ENCODE measurements at regions not wholly inside any gene's neighbourhood (a gene's known extent, or its start where the extent isn't known, plus 50 kb on each side); places are given as distances from the start of the nearest gene placed in this dataset.

DNA sequence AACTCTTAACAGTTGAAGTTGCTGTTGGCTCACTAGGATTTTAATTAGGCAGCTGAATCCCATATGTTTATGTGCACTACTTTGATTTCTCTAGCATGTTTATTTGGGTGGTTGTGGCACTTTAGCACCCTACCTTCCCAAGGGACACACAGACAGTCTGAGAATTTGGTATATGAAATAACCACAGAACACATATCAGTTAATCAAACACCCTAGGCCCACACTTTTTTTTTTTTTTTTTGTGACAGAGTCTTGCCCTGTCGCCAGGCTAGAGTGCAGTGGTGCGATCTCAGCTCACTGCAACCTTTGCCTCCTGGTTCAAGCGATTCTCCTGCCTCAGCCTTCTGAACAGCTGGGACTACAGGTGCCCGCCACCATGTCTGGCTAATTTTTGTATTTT, 130.5 kb downstream of the DCK start:
- no peaks in the 10 kb centered on the region for H3K27me3 Mint-ChIP-seq (ENCODE audit: insufficient read depth, unreplicated experiment)
- no peaks in the 10 kb centered on the region for H3K36me3 Mint-ChIP-seq (ENCODE audit: insufficient read depth, unreplicated experiment)
- TF ChIP-seq, protein P1, sequence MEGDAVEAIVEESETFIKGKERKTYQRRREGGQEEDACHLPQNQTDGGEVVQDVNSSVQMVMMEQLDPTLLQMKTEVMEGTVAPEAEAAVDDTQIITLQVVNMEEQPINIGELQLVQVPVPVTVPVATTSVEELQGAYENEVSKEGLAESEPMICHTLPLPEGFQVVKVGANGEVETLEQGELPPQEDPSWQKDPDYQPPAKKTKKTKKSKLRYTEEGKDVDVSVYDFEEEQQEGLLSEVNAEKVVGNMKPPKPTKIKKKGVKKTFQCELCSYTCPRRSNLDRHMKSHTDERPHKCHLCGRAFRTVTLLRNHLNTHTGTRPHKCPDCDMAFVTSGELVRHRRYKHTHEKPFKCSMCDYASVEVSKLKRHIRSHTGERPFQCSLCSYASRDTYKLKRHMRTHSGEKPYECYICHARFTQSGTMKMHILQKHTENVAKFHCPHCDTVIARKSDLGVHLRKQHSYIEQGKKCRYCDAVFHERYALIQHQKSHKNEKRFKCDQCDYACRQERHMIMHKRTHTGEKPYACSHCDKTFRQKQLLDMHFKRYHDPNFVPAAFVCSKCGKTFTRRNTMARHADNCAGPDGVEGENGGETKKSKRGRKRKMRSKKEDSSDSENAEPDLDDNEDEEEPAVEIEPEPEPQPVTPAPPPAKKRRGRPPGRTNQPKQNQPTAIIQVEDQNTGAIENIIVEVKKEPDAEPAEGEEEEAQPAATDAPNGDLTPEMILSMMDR (IDR thresholded peaks at IDR 0.05; ENCODE audit: insufficient read depth in 1 of 2, low read depth in 1 of 2, low read length in 1 of 2, severe bottlenecking in 1 of 2, unreplicated experiment in 1 of 2) = no peak
- peaks cover 9% of the 10 kb centered on the region; the same call in 1 of the 2 replicates for H3K4me1 ChIP-seq
- H3K9me3 ChIP-seq = no peaks in the 10 kb centered on the region
- no peaks in the 10 kb centered on the region for H3K36me3 ChIP-seq (ENCODE audit: control insufficient read depth, insufficient read depth, low read length)
- ChIA-PET POLR2A (no interaction called here), CTCF (no interaction called here)
- no peak overlapping the region for H3K27ac Mint-ChIP-seq (ENCODE audit: unreplicated experiment)
- H3K4me3 Mint-ChIP-seq (ENCODE audit: unreplicated experiment) = no peak overlapping the region
- H3K9me3 Mint-ChIP-seq (ENCODE audit: unreplicated experiment) = peaks cover 8% of the 10 kb centered on the region
- H3K27me3 ChIP-seq (replicated peaks; ENCODE audit: control insufficient read depth, insufficient read depth, low read length) = no peaks in the 10 kb centered on the region
- peaks cover 6% of the 10 kb centered on the region for H3K4me1 Mint-ChIP-seq (ENCODE audit: low read depth, unreplicated experiment)
- no peak for DNase-seq
- no peak overlapping the region for H3K4me3 ChIP-seq (ENCODE audit: low read depth, low read length)
- no TSS peak for BruUV-seq (replicated peaks)
- intact Hi-C loops (cut with micrococcal nuclease; ENCODE audit: unreplicated experiment) = no loop called here

DNA sequence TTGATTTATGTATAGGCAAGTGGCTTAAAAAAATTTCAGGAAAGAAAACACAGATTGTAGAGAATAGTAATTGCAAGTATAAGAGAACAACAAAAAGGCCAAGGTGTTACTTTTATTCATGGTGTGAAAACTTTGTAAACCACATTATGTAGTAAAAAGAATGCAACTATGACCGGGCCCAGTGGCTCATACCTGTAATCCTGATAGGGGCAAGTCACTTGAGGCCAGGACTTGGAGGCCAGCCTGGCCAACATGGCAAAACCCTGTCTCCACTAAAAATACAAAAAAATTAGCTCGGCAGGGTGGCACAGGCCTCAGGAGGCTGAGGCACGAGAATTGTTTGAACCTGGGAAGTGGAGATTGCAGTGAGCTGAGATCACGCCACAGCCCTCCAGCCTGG, 131.7 kb downstream of the DCK start:
- Mint-ChIP-seq H3K9me3 (ENCODE audit: unreplicated experiment) (peaks cover 8% of the 10 kb centered on the region), H3K36me3 (ENCODE audit: insufficient read depth, unreplicated experiment) (no peaks in the 10 kb centered on the region), H3K27ac (ENCODE audit: unreplicated experiment) (no peak overlapping the region), H3K4me3 (ENCODE audit: unreplicated experiment) (no peak overlapping the region), H3K27me3 (ENCODE audit: insufficient read depth, unreplicated experiment) (no peaks in the 10 kb centered on the region), H3K4me1 (ENCODE audit: low read depth, unreplicated experiment) (peaks cover 6% of the 10 kb centered on the region)
- TF ChIP-seq, protein P1 (IDR thresholded peaks at IDR 0.05; ENCODE audit: insufficient read depth in 1 of 2, low read depth in 1 of 2, low read length in 1 of 2, severe bottlenecking in 1 of 2, unreplicated experiment in 1 of 2) = no peak
- CTCF ChIA-PET = no interaction called here
- no TSS peak for BruUV-seq (replicated peaks)
- peaks cover 9% of the 10 kb centered on the region; the same call in 1 of the 2 replicates for H3K4me1 ChIP-seq
- H3K36me3 ChIP-seq (ENCODE audit: control insufficient read depth, insufficient read depth, low read length) = no peaks in the 10 kb centered on the region
- intact Hi-C loops (cut with micrococcal nuclease; ENCODE audit: unreplicated experiment) = no loop called here
- POLR2A ChIA-PET = no interaction called here
- H3K27me3 ChIP-seq (replicated peaks; ENCODE audit: control insufficient read depth, insufficient read depth, low read length) = no peaks in the 10 kb centered on the region
- no peak for DNase-seq
- H3K9me3 ChIP-seq = no peaks in the 10 kb centered on the region
- H3K4me3 ChIP-seq (ENCODE audit: low read depth, low read length) = no peak overlapping the region

DNA sequence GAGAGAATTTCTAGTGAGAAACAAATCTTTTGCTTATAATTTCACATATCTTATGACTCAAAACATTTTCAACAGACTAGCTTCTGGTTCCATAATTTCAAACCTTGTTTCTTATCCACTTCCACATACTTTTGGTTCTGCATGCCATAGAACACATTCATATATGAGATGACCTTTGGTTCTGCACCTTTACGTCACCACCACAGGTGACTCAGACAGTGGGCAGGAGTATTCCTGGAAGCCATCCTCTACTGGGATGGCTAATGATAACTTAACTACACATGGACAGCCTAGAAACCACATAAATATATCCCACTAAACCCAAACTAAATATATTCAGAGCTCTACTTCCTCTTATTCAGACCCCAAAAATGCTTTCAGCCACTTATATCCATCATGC, 133.3 kb downstream of the DCK start:
- Histone ChIP-seq H3K27me3 (replicated peaks; ENCODE audit: control insufficient read depth, insufficient read depth, low read length) (no peaks in the 10 kb centered on the region), H3K4me3 (ENCODE audit: low read depth, low read length) (no peak overlapping the region), H3K36me3 (ENCODE audit: control insufficient read depth, insufficient read depth, low read length) (no peaks in the 10 kb centered on the region), H3K4me1 (peaks cover 9% of the 10 kb centered on the region; the same call in 1 of the 2 replicates), H3K9me3 (no peaks in the 10 kb centered on the region)
- TF ChIP-seq, protein P1 (IDR thresholded peaks at IDR 0.05; ENCODE audit: insufficient read depth in 1 of 2, low read depth in 1 of 2, low read length in 1 of 2, severe bottlenecking in 1 of 2, unreplicated experiment in 1 of 2) = no peak
- ChIA-PET POLR2A (no interaction called here), CTCF (no interaction called here)
- peaks cover 4% of the 10 kb centered on the region for H3K9me3 Mint-ChIP-seq (ENCODE audit: unreplicated experiment)
- BruUV-seq (replicated peaks) = no TSS peak
- intact Hi-C loops (cut with micrococcal nuclease; ENCODE audit: unreplicated experiment) = no loop called here
- H3K27me3 Mint-ChIP-seq (ENCODE audit: insufficient read depth, unreplicated experiment) = no peaks in the 10 kb centered on the region
- H3K36me3 Mint-ChIP-seq (ENCODE audit: insufficient read depth, unreplicated experiment) = no peaks in the 10 kb centered on the region
- peaks cover 6% of the 10 kb centered on the region for H3K4me1 Mint-ChIP-seq (ENCODE audit: low read depth, unreplicated experiment)
- no peak overlapping the region for H3K4me3 Mint-ChIP-seq (ENCODE audit: unreplicated experiment)
- no peak overlapping the region for H3K27ac Mint-ChIP-seq (ENCODE audit: unreplicated experiment)
- DNase-seq = peak; percentile 17 to 39
